ENCODE measurements at regions not wholly inside any gene's neighbourhood (a gene's known extent, or its start where the extent isn't known, plus 50 kb on each side); places are given as distances from the start of the nearest gene placed in this dataset.

- Histone ChIP-seq H3K27me3 (ENCODE audit: low read length) (no peaks in the 10 kb centered on the region), H3K79me2 (ENCODE audit: insufficient read depth, low read length) (no peaks in the 10 kb centered on the region), H3K27ac (ENCODE audit: low read depth, low read length) (no peak overlapping the region), H3K4me3 (ENCODE audit: insufficient read depth, low read length, poor library complexity, severe bottlenecking) (no peak overlapping the region), H3K36me3 (ENCODE audit: low read length) (no peaks in the 10 kb centered on the region), H2AFZ (ENCODE audit: low read depth, low read length, severe bottlenecking) (no peak overlapping the region), H3F3A (ENCODE audit: insufficient read depth) (no peaks in the 10 kb centered on the region), H3K9me2 (replicated peaks; ENCODE audit: insufficient read depth, low read length) (no peaks in the 10 kb centered on the region), H4K20me1 (ENCODE audit: low read depth, low read length) (no peaks in the 10 kb centered on the region), H3K9me3 (ENCODE audit: insufficient read depth, low read length) (no peaks in the 10 kb centered on the region), H3K9ac (ENCODE audit: low read length) (no peak overlapping the region), H3K4me2 (ENCODE audit: low read depth, low read length, poor library complexity, severe bottlenecking) (no peak overlapping the region)
- TF ChIP-seq CTCF (IDR thresholded peaks at IDR 0.05; ENCODE audit: insufficient read depth, low read length, poor library complexity, severe bottlenecking) (no peak), EZH2phosphoT487 (conservative IDR thresholded peaks at IDR 0.05; ENCODE audit: low read length) (no peak)
Measured at GRCh38 chr11:70725739-70726138, 327.4 kb downstream of the CTTN start.

GRCh38 chr11:70727021-70727420 is 328.7 kb downstream of the CTTN start:
- H3K27me3 ChIP-seq (ENCODE audit: low read length) = no peaks in the 10 kb centered on the region
- no peaks in the 10 kb centered on the region for H3K36me3 ChIP-seq (ENCODE audit: low read length)
- no peaks in the 10 kb centered on the region for H3K9me2 ChIP-seq (replicated peaks; ENCODE audit: insufficient read depth, low read length)
- no peak overlapping the region for H3K4me2 ChIP-seq (ENCODE audit: low read depth, low read length, poor library complexity, severe bottlenecking)
- H3K27ac ChIP-seq (ENCODE audit: low read depth, low read length) = no peak overlapping the region
- no peak overlapping the region for H3K4me3 ChIP-seq (ENCODE audit: insufficient read depth, low read length, poor library complexity, severe bottlenecking)
- no peaks in the 10 kb centered on the region for H3K79me2 ChIP-seq (ENCODE audit: insufficient read depth, low read length)
- H3F3A ChIP-seq (ENCODE audit: insufficient read depth) = no peaks in the 10 kb centered on the region
- TF ChIP-seq EZH2phosphoT487 (conservative IDR thresholded peaks at IDR 0.05; ENCODE audit: low read length) (no peak), CTCF (IDR thresholded peaks at IDR 0.05; ENCODE audit: insufficient read depth, low read length, poor library complexity, severe bottlenecking) (no peak)
- H4K20me1 ChIP-seq (ENCODE audit: low read depth, low read length) = no peaks in the 10 kb centered on the region
- H3K9me3 ChIP-seq (ENCODE audit: insufficient read depth, low read length) = no peaks in the 10 kb centered on the region
- H2AFZ ChIP-seq (ENCODE audit: low read depth, low read length, severe bottlenecking) = no peak overlapping the region
- no peak overlapping the region for H3K9ac ChIP-seq (ENCODE audit: low read length)

DNA sequence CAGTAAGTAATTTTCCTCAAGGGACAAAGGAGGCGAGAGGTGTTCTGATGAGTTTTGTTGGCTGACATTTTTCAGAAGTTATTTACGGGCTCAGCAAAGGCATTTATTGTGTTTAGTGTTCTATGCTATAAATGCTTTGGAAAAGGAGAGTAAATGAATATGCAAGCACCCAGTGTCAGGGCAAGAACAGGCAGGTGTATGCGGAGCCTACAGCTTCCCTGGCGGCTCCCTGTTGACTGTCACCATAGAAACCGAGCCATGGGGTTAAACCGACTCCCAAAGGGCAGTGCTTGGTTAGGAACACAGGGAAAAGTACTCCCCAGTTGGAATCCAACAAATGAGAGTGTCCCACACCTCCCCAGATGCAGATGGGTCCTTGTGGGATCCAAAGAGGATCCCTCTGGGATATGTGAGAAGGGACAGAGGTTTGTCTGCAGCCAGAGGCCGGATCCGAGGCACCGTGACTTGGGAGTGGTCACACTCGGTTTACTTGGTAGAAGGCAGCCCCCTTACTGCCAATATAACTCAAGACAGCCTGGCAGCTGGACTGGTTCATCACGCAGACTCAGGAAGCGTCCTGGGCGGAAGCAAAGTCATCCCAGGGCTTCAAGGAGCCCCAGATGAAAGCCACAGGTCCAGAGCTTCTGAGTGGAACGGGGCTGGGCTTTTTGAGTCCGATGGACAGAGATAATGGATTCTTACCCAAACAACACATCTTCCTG is 329.7 kb downstream of the CTTN start:
- no peaks in the 10 kb centered on the region for H4K20me1 ChIP-seq (ENCODE audit: low read depth, low read length)
- H2AFZ ChIP-seq (ENCODE audit: low read depth, low read length, severe bottlenecking) = no peak overlapping the region
- no peaks in the 10 kb centered on the region for H3K79me2 ChIP-seq (ENCODE audit: insufficient read depth, low read length)
- H3K27me3 ChIP-seq (ENCODE audit: low read length) = no peaks in the 10 kb centered on the region
- no peak overlapping the region for H3K9ac ChIP-seq (ENCODE audit: low read length)
- no peaks in the 10 kb centered on the region for H3F3A ChIP-seq (ENCODE audit: insufficient read depth)
- no peak overlapping the region for H3K27ac ChIP-seq (ENCODE audit: low read depth, low read length)
- TF ChIP-seq CTCF (IDR thresholded peaks at IDR 0.05; ENCODE audit: insufficient read depth, low read length, poor library complexity, severe bottlenecking) = no peak
- TF ChIP-seq EZH2phosphoT487 (conservative IDR thresholded peaks at IDR 0.05; ENCODE audit: low read length) = no peak
- H3K36me3 ChIP-seq (ENCODE audit: low read length) = no peaks in the 10 kb centered on the region
- no peaks in the 10 kb centered on the region for H3K9me2 ChIP-seq (replicated peaks; ENCODE audit: insufficient read depth, low read length)
- H3K9me3 ChIP-seq (ENCODE audit: insufficient read depth, low read length) = no peaks in the 10 kb centered on the region
- no peak overlapping the region for H3K4me3 ChIP-seq (ENCODE audit: insufficient read depth, low read length, poor library complexity, severe bottlenecking)
- H3K4me2 ChIP-seq (ENCODE audit: low read depth, low read length, poor library complexity, severe bottlenecking) = no peak overlapping the region
